ENCODE measurements at regions not wholly inside any gene's neighbourhood (a gene's known extent, or its start where the extent isn't known, plus 50 kb on each side); places are given as distances from the start of the nearest gene placed in this dataset.
"Not testable (repeated sequence)": the region's sequence is repeated elsewhere in the genome, so short reads cannot be mapped to it uniquely, and the experiment has no call there.

- DNase-seq (ENCODE audit: extremely low spot score), result no peak
- TF ChIP-seq L3MBTL2 (conservative IDR thresholded peaks at IDR 0.05), result no peak
- TF ChIP-seq TARDBP (IDR thresholded peaks at IDR 0.05), result no peak
- TF ChIP-seq NFRKB (IDR thresholded peaks at IDR 0.05), result no peak
- TF ChIP-seq HDGF (IDR thresholded peaks at IDR 0.05; ENCODE audit: borderline replicate concordance), result no peak
- POLR2A ChIA-PET, result no interaction called here
- CTCF ChIA-PET, result no interaction called here
These were observed 143.8 kb upstream of the TMPRSS15 start for GRCh38 chr21:18547347-18547746.

- CTCF ChIA-PET, result no interaction called here
These were observed 144.7 kb upstream of the TMPRSS15 start for GRCh38 chr21:18548249-18548648.

GRCh38 chr21:18549214-18549905, 145.8 kb upstream of the TMPRSS15 start:
- ChIA-PET CTCF (no interaction called here), POLR2A (no interaction called here)
- DNase-seq (ENCODE audit: extremely low spot score), result no peak
- TF ChIP-seq ARNT (IDR thresholded peaks at IDR 0.05), result no peak
- TF ChIP-seq L3MBTL2 (conservative IDR thresholded peaks at IDR 0.05), result no peak
- TF ChIP-seq SP1 (IDR thresholded peaks at IDR 0.05), result no peak
- TF ChIP-seq SUZ12 (IDR thresholded peaks at IDR 0.05), result no peak
- TF ChIP-seq FOXM1 (IDR thresholded peaks at IDR 0.05; ENCODE audit: borderline replicate concordance), result no peak
- TF ChIP-seq CTBP1 (IDR thresholded peaks at IDR 0.05; ENCODE audit: borderline replicate concordance), result no peak

More at GRCh38 chr21:18548249-18548648, 144.7 kb upstream of the TMPRSS15 start:
- DNase-seq (ENCODE audit: extremely low spot score), result no peak
- POLR2A ChIA-PET, result no interaction called here
- TF ChIP-seq FOXM1 (IDR thresholded peaks at IDR 0.05; ENCODE audit: borderline replicate concordance) (no peak), SUZ12 (IDR thresholded peaks at IDR 0.05) (no peak), L3MBTL2 (conservative IDR thresholded peaks at IDR 0.05) (no peak), CTBP1 (IDR thresholded peaks at IDR 0.05; ENCODE audit: borderline replicate concordance) (no peak), LEF1 (IDR thresholded peaks at IDR 0.05; ENCODE audit: borderline replicate concordance) (no peak), FOXK2 (IDR thresholded peaks at IDR 0.05) (no peak), BHLHE40 (IDR thresholded peaks at IDR 0.05; ENCODE audit: borderline replicate concordance) (no peak), ARNT (IDR thresholded peaks at IDR 0.05) (no peak), NFRKB (IDR thresholded peaks at IDR 0.05) (no peak), FOXA1 (IDR thresholded peaks at IDR 0.05) (no peak), ZNF384 (IDR thresholded peaks at IDR 0.05) (no peak), ELF4 (IDR thresholded peaks at IDR 0.05) (no peak), HDGF (IDR thresholded peaks at IDR 0.05; ENCODE audit: borderline replicate concordance) (no peak), TARDBP (IDR thresholded peaks at IDR 0.05) (no peak), SP1 (IDR thresholded peaks at IDR 0.05) (no peak)
- TF ChIP-seq, protein P1, sequence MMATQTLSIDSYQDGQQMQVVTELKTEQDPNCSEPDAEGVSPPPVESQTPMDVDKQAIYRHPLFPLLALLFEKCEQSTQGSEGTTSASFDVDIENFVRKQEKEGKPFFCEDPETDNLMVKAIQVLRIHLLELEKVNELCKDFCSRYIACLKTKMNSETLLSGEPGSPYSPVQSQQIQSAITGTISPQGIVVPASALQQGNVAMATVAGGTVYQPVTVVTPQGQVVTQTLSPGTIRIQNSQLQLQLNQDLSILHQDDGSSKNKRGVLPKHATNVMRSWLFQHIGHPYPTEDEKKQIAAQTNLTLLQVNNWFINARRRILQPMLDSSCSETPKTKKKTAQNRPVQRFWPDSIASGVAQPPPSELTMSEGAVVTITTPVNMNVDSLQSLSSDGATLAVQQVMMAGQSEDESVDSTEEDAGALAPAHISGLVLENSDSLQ (IDR thresholded peaks at IDR 0.05), result no peak

DNA sequence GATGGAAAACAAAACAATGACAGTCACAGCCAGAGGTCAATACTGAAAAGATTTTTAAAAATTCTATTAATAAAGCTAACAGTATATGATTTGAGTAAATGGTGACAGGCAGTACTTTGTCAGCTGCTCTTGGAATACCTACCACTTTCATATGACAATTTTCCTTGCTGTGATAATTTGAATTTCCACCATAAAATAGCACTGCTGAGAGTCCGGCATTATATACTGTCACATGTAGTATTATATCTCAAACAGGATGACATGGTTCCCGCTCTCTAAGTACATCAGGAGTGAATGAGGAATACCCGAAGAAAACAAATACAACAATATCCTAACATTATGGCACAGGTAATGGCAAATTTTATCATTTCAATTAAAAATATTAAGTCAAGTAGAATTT, 146.8 kb upstream of the TMPRSS15 start:
- POLR2A ChIA-PET, result no interaction called here
- CTCF ChIA-PET, result no interaction called here
- DNase-seq (ENCODE audit: extremely low spot score), result no peak
- no peak for TF ChIP-seq NFRKB (IDR thresholded peaks at IDR 0.05)
- TF ChIP-seq FOXM1 (IDR thresholded peaks at IDR 0.05; ENCODE audit: borderline replicate concordance), result no peak
- no peak for TF ChIP-seq SUZ12 (IDR thresholded peaks at IDR 0.05)

DNA sequence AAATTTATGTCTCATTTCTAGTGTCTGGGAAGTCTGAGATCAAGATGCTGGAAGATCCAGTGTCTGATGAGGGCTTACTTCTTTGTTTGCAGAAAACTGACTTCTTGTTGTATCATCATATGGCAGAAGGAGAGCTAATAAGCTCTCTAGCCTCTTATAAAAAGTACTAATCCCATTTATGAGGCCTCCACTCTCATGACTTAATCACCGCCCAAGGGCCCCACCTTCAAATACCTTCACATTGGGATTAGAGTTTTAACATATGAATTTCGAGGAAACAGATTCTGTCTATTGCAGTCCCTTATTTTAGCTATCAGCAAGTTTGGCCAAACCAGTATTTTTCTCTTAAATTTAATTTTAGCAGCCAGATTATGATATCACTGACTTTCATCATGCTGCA, 150.2 kb upstream of the TMPRSS15 start:
- DNase-seq (ENCODE audit: extremely low spot score), result no peak
- POLR2A ChIA-PET, result no interaction called here
- no peak for TF ChIP-seq ARNT (IDR thresholded peaks at IDR 0.05)
- no peak for TF ChIP-seq HDGF (IDR thresholded peaks at IDR 0.05; ENCODE audit: borderline replicate concordance)
- no peak for TF ChIP-seq LEF1 (IDR thresholded peaks at IDR 0.05; ENCODE audit: borderline replicate concordance)
- TF ChIP-seq SP1 (IDR thresholded peaks at IDR 0.05), result no peak
- TF ChIP-seq BHLHE40 (IDR thresholded peaks at IDR 0.05; ENCODE audit: borderline replicate concordance), result no peak
- no peak for TF ChIP-seq FOXA1 (IDR thresholded peaks at IDR 0.05)
- no peak for TF ChIP-seq TARDBP (IDR thresholded peaks at IDR 0.05)
- no peak for TF ChIP-seq L3MBTL2 (conservative IDR thresholded peaks at IDR 0.05)
- TF ChIP-seq, protein P1 (IDR thresholded peaks at IDR 0.05), result no peak
- no peak for TF ChIP-seq CTBP1 (IDR thresholded peaks at IDR 0.05; ENCODE audit: borderline replicate concordance)
- no peak for TF ChIP-seq SUZ12 (IDR thresholded peaks at IDR 0.05)
- TF ChIP-seq FOXM1 (IDR thresholded peaks at IDR 0.05; ENCODE audit: borderline replicate concordance), result no peak
- no peak for TF ChIP-seq ZNF384 (IDR thresholded peaks at IDR 0.05)
- CTCF ChIA-PET, result no interaction called here

DNA sequence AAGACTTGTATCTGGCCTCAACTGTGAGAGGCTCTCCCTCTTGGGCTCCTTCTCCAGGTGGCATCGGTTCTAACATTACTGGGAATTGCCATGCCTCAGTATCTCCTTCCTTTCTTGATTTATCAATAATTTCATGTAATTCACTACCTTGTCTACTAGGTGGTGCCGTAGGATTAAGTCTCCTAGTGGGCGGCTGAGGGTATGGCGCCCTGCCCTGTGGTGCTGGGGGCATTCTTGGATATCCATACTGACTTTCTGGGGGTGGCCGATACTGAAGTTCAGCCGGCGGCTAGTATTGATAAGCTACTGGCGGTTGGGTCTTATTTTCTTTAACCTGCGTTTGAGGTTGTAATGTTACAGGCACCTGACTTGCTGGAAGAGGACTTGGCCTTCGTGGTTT, 164.2 kb upstream of the TMPRSS15 start:
- CTCF ChIA-PET; POLR2A ChIA-PET; DNase-seq (ENCODE audit: extremely low spot score): not testable (repeated sequence)

GRCh38 chr21:18588001-18588662, 184.5 kb upstream of the TMPRSS15 start:
- ChIA-PET POLR2A (no interaction called here), CTCF (no interaction called here)
- TF ChIP-seq SUZ12 (IDR thresholded peaks at IDR 0.05), result no peak
- TF ChIP-seq HDGF (IDR thresholded peaks at IDR 0.05; ENCODE audit: borderline replicate concordance), result no peak

DNA sequence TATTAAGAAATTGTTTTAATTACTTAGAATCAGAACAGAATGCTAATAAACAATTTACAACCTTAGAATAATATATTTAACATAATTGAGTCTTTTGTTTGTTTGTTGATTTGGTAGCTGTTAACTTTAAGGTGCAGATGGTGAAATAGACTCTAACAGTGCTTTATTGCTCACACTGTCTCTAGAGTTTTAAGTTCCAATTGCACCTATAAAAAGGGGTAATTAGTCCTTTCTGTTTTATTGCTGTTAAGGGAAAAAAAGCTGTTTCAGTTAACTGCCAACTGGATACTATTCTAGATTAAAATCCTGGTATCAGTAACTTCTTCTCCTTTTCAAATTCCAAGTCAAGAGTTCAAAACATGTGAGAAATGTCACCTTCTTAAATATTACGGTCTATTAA, 197.6 kb upstream of the TMPRSS15 start:
- CTCF ChIA-PET, result no interaction called here
- POLR2A ChIA-PET, result no interaction called here
- no peak for DNase-seq (ENCODE audit: extremely low spot score)
- TF ChIP-seq ELF4 (IDR thresholded peaks at IDR 0.05), result no peak
- no peak for TF ChIP-seq CTBP1 (IDR thresholded peaks at IDR 0.05; ENCODE audit: borderline replicate concordance)
- TF ChIP-seq BHLHE40 (IDR thresholded peaks at IDR 0.05; ENCODE audit: borderline replicate concordance), result no peak
- TF ChIP-seq FOXA1 (IDR thresholded peaks at IDR 0.05), result no peak
- no peak for TF ChIP-seq NFRKB (IDR thresholded peaks at IDR 0.05)
- no peak for TF ChIP-seq L3MBTL2 (conservative IDR thresholded peaks at IDR 0.05)
- TF ChIP-seq LEF1 (IDR thresholded peaks at IDR 0.05; ENCODE audit: borderline replicate concordance), result no peak
- no peak for TF ChIP-seq HDGF (IDR thresholded peaks at IDR 0.05; ENCODE audit: borderline replicate concordance)
- no peak for TF ChIP-seq SP1 (IDR thresholded peaks at IDR 0.05)
- no peak for TF ChIP-seq ZNF384 (IDR thresholded peaks at IDR 0.05)
- TF ChIP-seq, protein P1 (IDR thresholded peaks at IDR 0.05), result no peak
- no peak for TF ChIP-seq FOXM1 (IDR thresholded peaks at IDR 0.05; ENCODE audit: borderline replicate concordance)

More at GRCh38 chr21:18588001-18588662, 184.5 kb upstream of the TMPRSS15 start:
- DNase-seq (ENCODE audit: extremely low spot score), result no peak

Measured in HEK293T (cell line).